GM10266 (cell line): ENCODE measurements at regions not wholly inside any gene's neighbourhood (a gene's known extent, or its start where the extent isn't known, plus 50 kb on each side); places are given as distances from the start of the nearest gene placed in this dataset.

Experiments used
- DNase-seq: peaks from one replicate; pipeline ENCODE4 v3.0.0; 2012; ENCODE audit errors: extremely low spot score
- TF ChIP-seq, protein P1 (sequence below): IDR thresholded peaks from 2 replicates; pipeline ENCODE4 v1.5.1; 2012; ENCODE audit warnings: mild to moderate bottlenecking, low read depth; ENCODE audit not compliant: control insufficient read depth, insufficient read depth; ENCODE audit errors: missing control alignments

DNA sequence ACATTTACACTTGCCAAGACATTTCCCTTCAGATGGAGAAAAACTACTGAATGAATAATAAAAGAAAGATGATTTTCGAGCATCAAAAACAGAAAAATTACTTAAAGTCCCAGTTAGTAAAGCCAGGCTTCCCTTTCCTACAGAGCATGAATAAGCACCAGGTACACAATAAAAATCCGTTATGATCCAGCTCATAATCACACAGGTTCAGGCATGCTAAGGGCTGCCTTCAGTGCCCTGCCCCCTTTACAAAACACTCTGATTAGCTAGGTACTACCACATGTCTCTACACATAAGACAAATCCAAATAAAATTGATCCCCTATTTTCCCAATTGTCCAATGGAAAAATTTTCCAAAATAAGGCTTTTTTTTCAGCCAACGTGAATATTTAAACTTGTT lies 413.2 kb upstream of the LRATD1 start:
- TF ChIP-seq, protein P1, sequence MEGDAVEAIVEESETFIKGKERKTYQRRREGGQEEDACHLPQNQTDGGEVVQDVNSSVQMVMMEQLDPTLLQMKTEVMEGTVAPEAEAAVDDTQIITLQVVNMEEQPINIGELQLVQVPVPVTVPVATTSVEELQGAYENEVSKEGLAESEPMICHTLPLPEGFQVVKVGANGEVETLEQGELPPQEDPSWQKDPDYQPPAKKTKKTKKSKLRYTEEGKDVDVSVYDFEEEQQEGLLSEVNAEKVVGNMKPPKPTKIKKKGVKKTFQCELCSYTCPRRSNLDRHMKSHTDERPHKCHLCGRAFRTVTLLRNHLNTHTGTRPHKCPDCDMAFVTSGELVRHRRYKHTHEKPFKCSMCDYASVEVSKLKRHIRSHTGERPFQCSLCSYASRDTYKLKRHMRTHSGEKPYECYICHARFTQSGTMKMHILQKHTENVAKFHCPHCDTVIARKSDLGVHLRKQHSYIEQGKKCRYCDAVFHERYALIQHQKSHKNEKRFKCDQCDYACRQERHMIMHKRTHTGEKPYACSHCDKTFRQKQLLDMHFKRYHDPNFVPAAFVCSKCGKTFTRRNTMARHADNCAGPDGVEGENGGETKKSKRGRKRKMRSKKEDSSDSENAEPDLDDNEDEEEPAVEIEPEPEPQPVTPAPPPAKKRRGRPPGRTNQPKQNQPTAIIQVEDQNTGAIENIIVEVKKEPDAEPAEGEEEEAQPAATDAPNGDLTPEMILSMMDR = no peak
- DNase-seq = no peak

- TF ChIP-seq, protein P1 = no peak
- no peak for DNase-seq
Observed at GRCh38 chr2:14220101-14220500, 412.4 kb upstream of the LRATD1 start.

GRCh38 chr2:14221466-14221865 lies 411.1 kb upstream of the LRATD1 start:
- DNase-seq = no peak
- TF ChIP-seq, protein P1 = no peak

- no peak for DNase-seq
- TF ChIP-seq, protein P1 = no peak
Observed at GRCh38 chr2:14223576-14223975, 408.9 kb upstream of the LRATD1 start.

DNA sequence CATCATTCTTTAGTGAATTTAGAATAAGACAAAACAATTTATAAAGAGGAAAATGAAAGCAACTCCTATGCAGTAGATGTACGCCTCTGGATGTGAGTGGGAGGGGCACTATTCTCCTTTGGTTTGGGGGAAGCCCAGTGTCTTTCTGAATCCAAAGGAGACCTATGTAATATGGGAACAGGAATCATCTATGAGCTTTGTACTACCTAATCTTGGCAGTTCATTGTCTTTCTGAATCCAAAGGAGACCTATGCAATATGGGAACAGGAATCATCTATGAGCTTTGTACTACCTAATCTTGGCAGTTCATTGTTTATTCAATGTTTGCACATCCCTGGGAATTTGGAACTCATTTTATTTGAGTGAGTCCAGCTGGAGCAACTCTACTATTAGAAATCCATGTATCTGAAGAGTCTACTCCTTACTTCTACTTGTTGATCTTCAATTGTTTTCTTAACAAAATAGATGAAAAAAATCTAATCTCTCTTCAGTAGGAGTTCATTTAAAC lies 401.1 kb upstream of the LRATD1 start:
- TF ChIP-seq, protein P1 = no peak
- no peak for DNase-seq

- DNase-seq = no peak
- TF ChIP-seq, protein P1 = no peak
Observed at GRCh38 chr2:14232217-14232616, 400.3 kb upstream of the LRATD1 start.

- no peak for DNase-seq
- TF ChIP-seq, protein P1 = no peak
Observed at GRCh38 chr2:14234911-14235310, 397.6 kb upstream of the LRATD1 start.
